A549 (cell line): ENCODE measurements at regions not wholly inside any gene's neighbourhood (a gene's known extent, or its start where the extent isn't known, plus 50 kb on each side); places are given as distances from the start of the nearest gene placed in this dataset.

Source experiments
- ATAC-seq, 2 experiments: fragments of 200-7000 bp in 1 of 2; fragments of >200 bp in 1 of 2; cut with Nextera tagmentation in 1 of 2; cut with Tn5 transposase in 1 of 2; 3 replicates each; pipeline versions ENCODE4 v1.8.0 to v1.9.1; 2018 to 2020; ENCODE audit warnings: mild to moderate bottlenecking in 1 of 2, moderate library complexity in 1 of 2
- CTCF ChIA-PET: fragments of 300-600 bp; sonication (Branson Sonifier 250); formaldehyde crosslinking; extraction: SDS; loops from one replicate; lab custom pipeline; 2021; ENCODE audit warnings: antibody characterized with exemption, inconsistent platforms; lab: Yijun Ruan, JAX
- POLR2A ChIA-PET: fragments of 350-600 bp; formaldehyde crosslinking; extraction: SDS; loops from one replicate; lab custom pipeline; 2021; ENCODE audit warnings: antibody characterized with exemption, inconsistent platforms; lab: Yijun Ruan, JAX
- DNase-seq, 2 experiments: peaks; one replicate each; pipeline versions ENCODE4 v3.0.0 to v3.0.0-alpha.2; 2011 to 2016; ENCODE audit warnings: low read depth in 1 of 2, low spot score in 1 of 2
- FAIRE-seq: peaks from 2 replicates; lab custom pipeline; 2011; peaks lifted over from hg19 to GRCh38; lab: Jason Lieb, UNC
- H3K27ac ChIP-seq, 2 experiments: fragments of >200 bp; sonication (Bioruptor Twin); formaldehyde crosslinking; 3 replicates each; pipeline ENCODE4 v1.5.1; 2016 to 2017
- H3K4me1 ChIP-seq: fragments of >200 bp; sonication (Bioruptor Twin); formaldehyde crosslinking; 3 replicates; pipeline ENCODE4 v1.6.1; 2016
- H3K4me2 ChIP-seq: fragments of >200 bp; sonication (Bioruptor Twin); formaldehyde crosslinking; 3 replicates; pipeline ENCODE4 v1.6.1; 2016
- H3K4me3 ChIP-seq: fragments of >200 bp; sonication (Bioruptor Twin); formaldehyde crosslinking; 3 replicates; pipeline ENCODE4 v1.5.1; 2016
- H3K9me3 ChIP-seq: fragments of >200 bp; sonication (Bioruptor Twin); formaldehyde crosslinking; 3 replicates; pipeline ENCODE4 v1.6.1; 2016
- BCL3 ChIP-seq: fragments of >200 bp; sonication (Bioruptor Twin); formaldehyde crosslinking; IDR thresholded peaks from 3 replicates; pipeline ENCODE4 v1.6.1; 2016
- BHLHE40 ChIP-seq: IDR thresholded peaks from 2 replicates; pipeline ENCODE4 v1.6.1; 2012; ENCODE audit warnings: low read depth, low read length, inconsistent platforms
- CBX2 ChIP-seq: fragments of 200-600 bp; sonication (generic); IDR thresholded peaks from 2 replicates; pipeline ENCODE4 v1.6.1; 2016; ENCODE audit warnings: low read depth, mild to moderate bottlenecking, borderline replicate concordance
- CHD2 ChIP-seq: fragments of 150-350 bp; IDR thresholded peaks from 2 replicates; pipeline ENCODE4 v1.6.1; 2014; ENCODE audit warnings: low read length; ENCODE audit not compliant: partially characterized antibody
- CHD4 ChIP-seq: fragments of 200-600 bp; sonication (generic); IDR thresholded peaks from 2 replicates; pipeline ENCODE4 v1.6.1; 2016; ENCODE audit warnings: antibody characterized with exemption, mild to moderate bottlenecking, borderline replicate concordance
- EHF ChIP-seq: fragments of 250-450 bp; sonication (Bioruptor Pico); IDR thresholded peaks from 2 replicates; pipeline ENCODE4 v1.5.0; 2020; ENCODE audit warnings: mild to moderate bottlenecking
- EHMT2 ChIP-seq: fragments of 200-600 bp; sonication (generic); IDR thresholded peaks from 2 replicates; pipeline ENCODE4 v1.6.1; 2016; ENCODE audit warnings: antibody characterized with exemption, low read depth, mild to moderate bottlenecking, moderate library complexity
- EP300 ChIP-seq, 2 experiments: fragments of >200 bp; sonication (Bioruptor Twin); formaldehyde crosslinking; IDR thresholded peaks; 2 replicates in 1 of 2; 3 replicates in 1 of 2; pipeline ENCODE4 v1.6.1; 2016 to 2017
- FOXS1 ChIP-seq: fragments of 250-450 bp; sonication (Bioruptor Pico); IDR thresholded peaks from 2 replicates; pipeline ENCODE4 v1.5.0; 2020; ENCODE audit warnings: mild to moderate bottlenecking, moderate library complexity
- GATA3 ChIP-seq: IDR thresholded peaks from 2 replicates; pipeline ENCODE4 v1.6.1; 2012; ENCODE audit warnings: borderline replicate concordance
- HDAC2 ChIP-seq: fragments of 200-600 bp; sonication (generic); IDR thresholded peaks from 2 replicates; pipeline ENCODE4 v1.6.1; 2016
- HOXB5 ChIP-seq: fragments of 250-450 bp; sonication (Bioruptor Pico); IDR thresholded peaks from 2 replicates; pipeline ENCODE4 v1.5.0; 2020; ENCODE audit warnings: mild to moderate bottlenecking, moderate library complexity
- JUNB ChIP-seq: fragments of >200 bp; sonication (Bioruptor Twin); formaldehyde crosslinking; IDR thresholded peaks from 2 replicates; pipeline ENCODE4 v1.6.1; 2016
- KDM1A ChIP-seq: fragments of 200-600 bp; sonication (generic); IDR thresholded peaks from 2 replicates; pipeline ENCODE4 v1.6.1; 2016; ENCODE audit warnings: low read depth, mild to moderate bottlenecking
- KDM5A ChIP-seq: fragments of 200-600 bp; sonication (generic); IDR thresholded peaks from 2 replicates; pipeline ENCODE4 v1.6.1; 2016; ENCODE audit warnings: antibody characterized with exemption, mild to moderate bottlenecking
- NPAS2 ChIP-seq: fragments of 250-450 bp; sonication (Bioruptor Pico); IDR thresholded peaks from 2 replicates; pipeline ENCODE4 v1.8.0; 2022; ENCODE audit warnings: mild to moderate bottlenecking, moderate library complexity, borderline replicate concordance
- PHF8 ChIP-seq: fragments of 200-600 bp; sonication (generic); IDR thresholded peaks from 2 replicates; pipeline ENCODE4 v1.6.1; 2016; ENCODE audit warnings: low read depth, mild to moderate bottlenecking, antibody characterized with exemption, moderate library complexity, borderline replicate concordance
- RCOR1 ChIP-seq: fragments of 150-350 bp; IDR thresholded peaks from 2 replicates; pipeline ENCODE4 v1.6.1; 2014; ENCODE audit warnings: antibody characterized with exemption, low read length, low read depth
- TFCP2L1 ChIP-seq: fragments of 250-450 bp; sonication (Bioruptor Pico); IDR thresholded peaks from 2 replicates; pipeline ENCODE4 v1.5.0; 2021; ENCODE audit warnings: mild to moderate bottlenecking
- TP53 ChIP-seq: fragments of 250-450 bp; sonication (Bioruptor Pico); IDR thresholded peaks from 2 replicates; pipeline ENCODE4 v1.5.0; 2021; ENCODE audit warnings: mild to moderate bottlenecking, moderate library complexity
- ZNF302 ChIP-seq: fragments of 250-450 bp; sonication (Bioruptor Pico); IDR thresholded peaks from 2 replicates; pipeline ENCODE4 v1.9.0; 2021; ENCODE audit warnings: inconsistent platforms, mild to moderate bottlenecking, moderate library complexity
- ZSCAN20 ChIP-seq: fragments of 250-450 bp; sonication (Bioruptor Pico); IDR thresholded peaks from 2 replicates; pipeline ENCODE4 v1.8.0; 2022; ENCODE audit warnings: mild to moderate bottlenecking, moderate library complexity
- WGBS: methylation state at CpG from one replicate; pipeline ENCODE4 v1.1.6; 2017; ENCODE audit errors: missing lambda C conversion rate; 5-methylcytosine and 5-hydroxymethylcytosine counted together
- TF ChIP-seq, protein P1 (sequence below): fragments of 250-450 bp; sonication (Bioruptor Pico); IDR thresholded peaks from 2 replicates; pipeline ENCODE4 v1.5.0; 2020; ENCODE audit warnings: low read depth, mild to moderate bottlenecking, moderate library complexity
- TF ChIP-seq, protein P2 (sequence below): fragments of 200-600 bp; sonication (generic); IDR thresholded peaks from 2 replicates; pipeline ENCODE4 v1.6.1; 2016; ENCODE audit warnings: antibody characterized with exemption, mild to moderate bottlenecking, moderate library complexity
- TF ChIP-seq, protein P3 (sequence below): IDR thresholded peaks from 2 replicates; pipeline ENCODE4 v1.6.1; 2012
- TF ChIP-seq, protein P4 (sequence below): IDR thresholded peaks from 2 replicates; pipeline ENCODE4 v1.6.1; 2012; ENCODE audit warnings: low read depth, borderline replicate concordance

GRCh38 chr6:9365378-9365777 lies 930.0 kb upstream of the SLC35B3 start:
- peaks cover 6% of the 10 kb centered on the region; the same call in 2 of the 3 replicates for H3K9me3 ChIP-seq
- FAIRE-seq (no peak), ATAC-seq (no peak), DNase-seq (no peak)
- TF ChIP-seq EP300 (IDR thresholded peaks at IDR 0.05) (no peak), GATA3 (no peak), HDAC2 (no peak), HOXB5 (CRISPR knock-in tag) (no peak), KDM5A (no peak)
- TF ChIP-seq, protein P1, sequence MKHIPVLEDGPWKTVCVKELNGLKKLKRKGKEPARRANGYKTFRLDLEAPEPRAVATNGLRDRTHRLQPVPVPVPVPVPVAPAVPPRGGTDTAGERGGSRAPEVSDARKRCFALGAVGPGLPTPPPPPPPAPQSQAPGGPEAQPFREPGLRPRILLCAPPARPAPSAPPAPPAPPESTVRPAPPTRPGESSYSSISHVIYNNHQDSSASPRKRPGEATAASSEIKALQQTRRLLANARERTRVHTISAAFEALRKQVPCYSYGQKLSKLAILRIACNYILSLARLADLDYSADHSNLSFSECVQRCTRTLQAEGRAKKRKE = no peak
- TF ChIP-seq, protein P2, sequence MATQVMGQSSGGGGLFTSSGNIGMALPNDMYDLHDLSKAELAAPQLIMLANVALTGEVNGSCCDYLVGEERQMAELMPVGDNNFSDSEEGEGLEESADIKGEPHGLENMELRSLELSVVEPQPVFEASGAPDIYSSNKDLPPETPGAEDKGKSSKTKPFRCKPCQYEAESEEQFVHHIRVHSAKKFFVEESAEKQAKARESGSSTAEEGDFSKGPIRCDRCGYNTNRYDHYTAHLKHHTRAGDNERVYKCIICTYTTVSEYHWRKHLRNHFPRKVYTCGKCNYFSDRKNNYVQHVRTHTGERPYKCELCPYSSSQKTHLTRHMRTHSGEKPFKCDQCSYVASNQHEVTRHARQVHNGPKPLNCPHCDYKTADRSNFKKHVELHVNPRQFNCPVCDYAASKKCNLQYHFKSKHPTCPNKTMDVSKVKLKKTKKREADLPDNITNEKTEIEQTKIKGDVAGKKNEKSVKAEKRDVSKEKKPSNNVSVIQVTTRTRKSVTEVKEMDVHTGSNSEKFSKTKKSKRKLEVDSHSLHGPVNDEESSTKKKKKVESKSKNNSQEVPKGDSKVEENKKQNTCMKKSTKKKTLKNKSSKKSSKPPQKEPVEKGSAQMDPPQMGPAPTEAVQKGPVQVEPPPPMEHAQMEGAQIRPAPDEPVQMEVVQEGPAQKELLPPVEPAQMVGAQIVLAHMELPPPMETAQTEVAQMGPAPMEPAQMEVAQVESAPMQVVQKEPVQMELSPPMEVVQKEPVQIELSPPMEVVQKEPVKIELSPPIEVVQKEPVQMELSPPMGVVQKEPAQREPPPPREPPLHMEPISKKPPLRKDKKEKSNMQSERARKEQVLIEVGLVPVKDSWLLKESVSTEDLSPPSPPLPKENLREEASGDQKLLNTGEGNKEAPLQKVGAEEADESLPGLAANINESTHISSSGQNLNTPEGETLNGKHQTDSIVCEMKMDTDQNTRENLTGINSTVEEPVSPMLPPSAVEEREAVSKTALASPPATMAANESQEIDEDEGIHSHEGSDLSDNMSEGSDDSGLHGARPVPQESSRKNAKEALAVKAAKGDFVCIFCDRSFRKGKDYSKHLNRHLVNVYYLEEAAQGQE = no peak
- H3K4me2 ChIP-seq = no peak overlapping the region
- H3K27ac ChIP-seq = no peak overlapping the region
- peaks cover 7% of the 10 kb centered on the region; the same call in 1 of the 3 replicates for H3K4me1 ChIP-seq
- ChIA-PET POLR2A (no interaction called here), CTCF (no interaction called here)
- H3K4me3 ChIP-seq = no peak overlapping the region

DNA sequence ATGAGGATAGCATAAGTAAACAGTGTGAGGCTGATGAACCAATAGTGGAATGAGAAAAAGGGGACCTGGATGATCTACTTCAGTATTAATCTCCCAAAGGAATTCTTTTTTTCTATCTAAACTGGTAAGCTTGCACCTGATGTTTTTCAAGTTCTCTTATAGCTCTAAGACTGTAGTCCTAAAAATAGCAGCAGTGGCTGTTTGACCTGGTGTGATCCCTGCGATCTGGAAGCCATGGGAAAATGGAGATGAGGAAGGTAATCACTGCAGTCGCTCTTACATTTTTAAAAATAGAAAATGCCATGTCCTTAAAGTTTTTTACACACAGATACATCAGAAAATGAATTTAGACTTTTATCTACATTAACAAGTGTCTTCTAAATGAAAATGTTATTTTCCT lies 926.4 kb upstream of the SLC35B3 start:
- FAIRE-seq (no peak), DNase-seq (no peak), ATAC-seq (no peak)
- Histone ChIP-seq H3K4me3 (no peak overlapping the region), H3K4me2 (no peak overlapping the region), H3K27ac (no peak overlapping the region), H3K9me3 (peaks cover 6% of the 10 kb centered on the region; the same call in 2 of the 3 replicates), H3K4me1 (peaks cover 7% of the 10 kb centered on the region; the same call in 1 of the 3 replicates)
- 38% methylated on average over 2 of the region's 2 CpGs for WGBS
- ChIA-PET POLR2A (no interaction called here), CTCF (interaction anchor here (1.2 kb wide), 1 partner anchor 10 kb away, joined by 3 read pairs; no protein-coding TSS in a partner anchor)
- TF ChIP-seq NPAS2 = no peak
- TF ChIP-seq RCOR1 = no peak
- TF ChIP-seq ZSCAN20 (CRISPR knock-in tag) = no peak
- TF ChIP-seq KDM5A = no peak
- TF ChIP-seq ZNF302 (CRISPR knock-in tag) = no peak
- TF ChIP-seq, protein P3, sequence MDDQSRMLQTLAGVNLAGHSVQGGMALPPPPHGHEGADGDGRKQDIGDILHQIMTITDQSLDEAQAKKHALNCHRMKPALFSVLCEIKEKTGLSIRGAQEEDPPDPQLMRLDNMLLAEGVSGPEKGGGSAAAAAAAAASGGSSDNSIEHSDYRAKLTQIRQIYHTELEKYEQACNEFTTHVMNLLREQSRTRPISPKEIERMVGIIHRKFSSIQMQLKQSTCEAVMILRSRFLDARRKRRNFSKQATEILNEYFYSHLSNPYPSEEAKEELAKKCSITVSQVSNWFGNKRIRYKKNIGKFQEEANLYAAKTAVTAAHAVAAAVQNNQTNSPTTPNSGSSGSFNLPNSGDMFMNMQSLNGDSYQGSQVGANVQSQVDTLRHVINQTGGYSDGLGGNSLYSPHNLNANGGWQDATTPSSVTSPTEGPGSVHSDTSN = no peak
- TF ChIP-seq, protein P4, sequence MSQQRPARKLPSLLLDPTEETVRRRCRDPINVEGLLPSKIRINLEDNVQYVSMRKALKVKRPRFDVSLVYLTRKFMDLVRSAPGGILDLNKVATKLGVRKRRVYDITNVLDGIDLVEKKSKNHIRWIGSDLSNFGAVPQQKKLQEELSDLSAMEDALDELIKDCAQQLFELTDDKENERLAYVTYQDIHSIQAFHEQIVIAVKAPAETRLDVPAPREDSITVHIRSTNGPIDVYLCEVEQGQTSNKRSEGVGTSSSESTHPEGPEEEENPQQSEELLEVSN = no peak

DNA sequence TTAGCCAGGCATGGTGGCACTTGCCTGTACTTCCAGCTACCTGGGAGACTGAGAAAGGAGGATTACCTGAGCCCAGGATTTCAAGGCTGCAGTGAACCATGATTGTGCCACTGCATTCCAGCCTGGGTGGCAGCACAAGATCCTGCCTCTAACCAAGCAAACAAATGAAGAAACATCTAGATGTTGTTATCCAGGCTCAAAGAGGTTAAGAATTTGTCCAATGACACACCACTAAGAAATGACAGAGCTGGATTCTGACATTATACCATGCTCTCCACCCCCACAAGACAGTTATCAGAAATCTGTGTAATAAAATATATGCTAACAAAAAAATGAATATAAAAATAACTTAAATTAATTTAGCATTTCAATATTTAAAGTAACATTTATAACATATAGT lies 925.5 kb upstream of the SLC35B3 start:
- no peak for TF ChIP-seq CHD2
- TF ChIP-seq TP53 (CRISPR knock-in tag) = no peak
- no peak for TF ChIP-seq CBX2
- no peak for TF ChIP-seq TFCP2L1 (CRISPR knock-in tag)
- TF ChIP-seq CHD4 = no peak
- TF ChIP-seq, protein P4 = no peak
- TF ChIP-seq BHLHE40 = no peak
- TF ChIP-seq NPAS2 = no peak
- no peak for TF ChIP-seq KDM1A
- TF ChIP-seq EHF = no peak
- no peak for TF ChIP-seq RCOR1
- no peak for TF ChIP-seq GATA3
- TF ChIP-seq JUNB = no peak
- TF ChIP-seq FOXS1 (CRISPR knock-in tag) = no peak
- TF ChIP-seq PHF8 = no peak
- no peak for TF ChIP-seq EHMT2
- no peak for TF ChIP-seq BCL3
- ATAC-seq (no peak), FAIRE-seq (no peak)

More for the DNA sequence above, 925.5 kb upstream of the SLC35B3 start:
- no peak overlapping the region for H3K4me2 ChIP-seq
- no peak overlapping the region for H3K4me3 ChIP-seq
- no peak for DNase-seq
- no peak overlapping the region for H3K27ac ChIP-seq
- ChIA-PET POLR2A (no interaction called here), CTCF (no interaction called here)
- peaks cover 6% of the 10 kb centered on the region; the same call in 2 of the 3 replicates for H3K9me3 ChIP-seq
- peaks cover 7% of the 10 kb centered on the region; the same call in 1 of the 3 replicates for H3K4me1 ChIP-seq
